GM12801 (cell line): ENCODE measurements at regions not wholly inside any gene's neighbourhood (a gene's known extent, or its start where the extent isn't known, plus 50 kb on each side); places are given as distances from the start of the nearest gene placed in this dataset.

ENCODE experiments used
- TF ChIP-seq, protein P1 (sequence below): IDR thresholded peaks from one replicate; pipeline ENCODE4 v1.5.1; 2011; ENCODE audit warnings: control low read depth; ENCODE audit not compliant: insufficient read length; ENCODE audit errors: extremely low read depth

DNA sequence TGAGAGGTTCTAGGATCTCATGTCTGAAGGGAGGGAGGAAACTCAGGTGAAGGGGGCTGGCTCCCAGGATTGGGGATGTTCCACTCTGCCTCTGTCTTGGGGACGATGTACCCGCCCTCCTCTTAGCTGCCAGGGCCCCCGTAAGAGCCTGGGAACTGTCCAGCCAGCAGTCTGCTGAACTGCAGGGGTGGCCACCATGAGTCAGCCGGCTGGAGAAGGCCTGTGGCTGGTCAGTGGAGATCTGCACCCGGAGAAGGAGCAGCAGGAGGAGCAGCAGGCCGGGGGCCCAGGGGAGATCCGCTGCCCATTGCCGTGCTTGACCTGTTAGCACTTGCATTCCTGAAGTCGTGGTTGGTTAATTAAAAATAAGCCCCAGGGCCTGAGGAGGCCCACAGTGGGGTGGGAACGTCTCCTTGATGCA lies 180.3 kb downstream of the TFCP2L1 start:
- TF ChIP-seq, protein P1, sequence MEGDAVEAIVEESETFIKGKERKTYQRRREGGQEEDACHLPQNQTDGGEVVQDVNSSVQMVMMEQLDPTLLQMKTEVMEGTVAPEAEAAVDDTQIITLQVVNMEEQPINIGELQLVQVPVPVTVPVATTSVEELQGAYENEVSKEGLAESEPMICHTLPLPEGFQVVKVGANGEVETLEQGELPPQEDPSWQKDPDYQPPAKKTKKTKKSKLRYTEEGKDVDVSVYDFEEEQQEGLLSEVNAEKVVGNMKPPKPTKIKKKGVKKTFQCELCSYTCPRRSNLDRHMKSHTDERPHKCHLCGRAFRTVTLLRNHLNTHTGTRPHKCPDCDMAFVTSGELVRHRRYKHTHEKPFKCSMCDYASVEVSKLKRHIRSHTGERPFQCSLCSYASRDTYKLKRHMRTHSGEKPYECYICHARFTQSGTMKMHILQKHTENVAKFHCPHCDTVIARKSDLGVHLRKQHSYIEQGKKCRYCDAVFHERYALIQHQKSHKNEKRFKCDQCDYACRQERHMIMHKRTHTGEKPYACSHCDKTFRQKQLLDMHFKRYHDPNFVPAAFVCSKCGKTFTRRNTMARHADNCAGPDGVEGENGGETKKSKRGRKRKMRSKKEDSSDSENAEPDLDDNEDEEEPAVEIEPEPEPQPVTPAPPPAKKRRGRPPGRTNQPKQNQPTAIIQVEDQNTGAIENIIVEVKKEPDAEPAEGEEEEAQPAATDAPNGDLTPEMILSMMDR = no peak

DNA sequence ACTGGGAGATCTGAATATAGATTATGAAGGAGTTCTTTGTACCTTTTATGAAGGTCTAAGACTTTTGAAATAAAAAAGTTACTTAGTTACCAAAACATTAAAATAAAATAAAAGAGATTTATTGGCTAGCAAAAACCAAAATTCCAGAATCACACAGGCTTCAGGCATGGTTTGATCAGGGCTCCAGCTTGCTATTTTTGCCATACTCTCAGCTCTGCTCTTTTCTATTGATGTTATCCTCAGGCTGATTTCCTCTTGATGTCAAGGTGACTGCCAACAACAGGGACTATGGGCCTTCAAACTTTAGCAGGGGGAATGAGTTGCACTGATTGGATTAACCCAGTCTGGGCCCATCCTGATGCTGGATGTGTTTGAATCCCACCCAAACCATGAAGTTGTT lies 174.1 kb downstream of the TFCP2L1 start:
- TF ChIP-seq, protein P1 = no peak

DNA sequence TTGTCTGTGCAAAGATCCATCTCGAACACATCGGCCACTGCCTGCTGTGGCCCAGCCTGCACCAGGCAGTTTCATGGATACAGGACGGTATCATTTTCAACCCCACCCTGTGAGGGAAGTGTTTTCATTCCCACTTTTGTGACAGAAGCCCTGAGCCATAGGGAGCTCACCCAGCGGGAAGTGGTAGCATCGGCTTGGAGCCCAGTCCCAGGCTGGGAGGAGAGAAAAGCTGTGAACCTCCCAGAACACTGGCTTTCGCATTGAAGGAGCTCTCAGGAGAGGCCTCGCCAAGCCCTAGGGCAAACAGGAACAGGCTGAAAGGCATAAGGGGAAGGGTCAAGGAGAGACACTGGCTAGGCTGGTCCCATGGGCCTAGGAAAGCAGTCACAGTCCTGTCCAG lies 166.1 kb downstream of the TFCP2L1 start:
- TF ChIP-seq, protein P1 = no peak

DNA sequence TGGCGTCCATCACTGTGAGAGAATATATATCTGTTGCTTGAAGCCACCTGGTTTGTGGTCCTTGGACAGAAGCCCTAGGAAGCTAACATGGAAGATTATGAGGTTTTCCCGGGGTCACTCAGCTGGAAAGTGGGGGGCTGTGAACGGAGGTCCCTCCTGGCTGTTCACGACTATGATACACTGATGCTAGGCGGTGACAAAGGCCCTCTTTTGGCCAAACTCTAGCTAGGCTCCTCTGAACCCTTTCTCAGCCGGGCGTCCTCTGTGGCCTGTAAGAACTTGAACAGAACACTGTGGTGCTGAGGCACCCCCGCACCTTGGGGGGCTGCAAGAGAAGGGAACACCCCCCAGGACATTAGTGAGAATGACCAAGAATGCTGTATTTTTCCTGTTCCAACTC lies 164.6 kb downstream of the TFCP2L1 start:
- TF ChIP-seq, protein P1 = no peak

DNA sequence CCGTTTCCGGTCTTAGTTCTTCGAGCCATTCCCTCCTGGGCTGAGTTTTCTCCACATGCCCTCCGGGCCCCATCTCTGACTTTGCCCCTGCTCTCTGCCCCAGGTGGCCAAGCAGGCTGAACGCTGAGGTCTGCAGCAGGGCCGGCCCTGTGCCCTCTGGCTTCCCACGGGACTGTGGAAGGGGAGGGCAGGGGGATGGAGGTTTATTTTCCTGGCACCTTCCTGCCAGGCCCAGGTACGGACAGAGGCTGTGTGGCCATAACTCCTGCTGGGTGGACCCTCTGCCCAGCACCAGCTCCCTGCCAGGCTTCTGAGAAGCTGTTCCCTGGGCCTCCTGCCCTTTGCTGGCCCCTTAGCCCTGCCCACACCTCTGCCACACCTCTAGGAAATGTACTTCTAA lies 164.0 kb downstream of the TFCP2L1 start:
- TF ChIP-seq, protein P1 = no peak

DNA sequence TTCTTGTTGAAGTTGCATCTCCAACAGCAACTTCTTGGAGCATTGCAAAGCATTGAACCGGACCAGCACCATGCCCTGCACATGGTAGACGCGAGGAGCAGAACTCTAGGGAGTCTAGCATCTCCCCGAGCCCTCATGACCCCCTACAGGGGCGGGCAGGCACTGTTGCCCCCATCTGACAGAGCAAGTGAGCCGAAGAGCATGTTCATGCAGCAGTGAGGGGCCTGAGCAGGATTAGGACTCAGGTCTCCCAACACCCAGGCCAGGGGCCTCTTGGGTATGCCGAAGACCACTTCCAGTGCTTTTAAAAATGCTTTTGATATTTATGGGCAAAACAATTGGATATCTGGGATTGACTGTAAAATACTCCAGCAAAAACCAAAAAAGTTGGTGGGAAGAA lies 163.3 kb downstream of the TFCP2L1 start:
- TF ChIP-seq, protein P1 = no peak

DNA sequence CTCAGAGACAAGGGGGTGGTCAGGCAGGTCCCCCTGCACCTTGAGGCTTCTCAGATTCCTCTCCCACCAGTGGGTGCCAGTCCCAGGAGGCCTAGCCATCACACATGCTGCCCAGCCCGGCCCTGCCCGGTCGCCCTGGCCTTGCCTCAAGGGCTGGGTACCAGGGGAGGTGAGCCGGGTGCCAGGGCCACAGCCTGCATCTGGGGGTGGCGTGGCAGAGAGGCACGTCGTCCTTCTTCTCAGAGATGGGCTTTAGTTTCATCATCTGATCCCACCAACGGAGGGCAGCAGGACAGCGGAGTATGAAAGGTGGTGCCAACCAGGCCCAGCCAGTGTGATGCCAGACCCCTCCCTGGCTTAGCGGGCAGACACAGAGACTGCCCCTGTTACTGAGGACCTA lies 161.7 kb downstream of the TFCP2L1 start:
- TF ChIP-seq, protein P1 = no peak

DNA sequence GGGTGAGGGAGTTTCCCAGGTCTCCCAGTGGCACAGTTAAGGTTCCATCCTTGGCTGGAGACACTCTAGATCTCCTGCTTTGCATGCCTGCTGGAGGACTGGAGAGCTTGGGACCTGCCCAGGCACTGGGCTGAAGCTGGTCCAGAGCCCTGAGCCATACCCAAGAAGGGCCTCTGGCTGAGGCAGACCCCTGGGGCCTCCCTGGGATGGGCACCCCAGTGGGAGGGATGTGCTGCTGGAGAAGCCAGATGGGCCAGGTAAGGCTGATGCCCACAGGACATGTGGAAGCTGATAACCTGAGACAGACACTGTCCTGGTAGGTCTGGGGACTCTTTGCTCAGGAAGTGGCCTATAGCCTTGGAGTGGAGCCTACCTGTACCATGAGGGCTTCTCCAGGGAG lies 160.7 kb downstream of the TFCP2L1 start:
- TF ChIP-seq, protein P1 = no peak
